Stimulated activated CD4-positive, alpha-beta T cell treated with anti-CD3 and anti-CD28 coated beads, Interleukin-12 subunit alpha, Interleukin-12 subunit beta, amount 100 ng/mL, for 4 hours (primary cell): ENCODE measurements at regions not wholly inside any gene's neighbourhood (a gene's known extent, or its start where the extent isn't known, plus 50 kb on each side); places are given as distances from the start of the nearest gene placed in this dataset.

Experiments used
- DNase-seq: peaks from one replicate; pipeline ENCODE4 v3.0.0-alpha.2; 2020

DNA sequence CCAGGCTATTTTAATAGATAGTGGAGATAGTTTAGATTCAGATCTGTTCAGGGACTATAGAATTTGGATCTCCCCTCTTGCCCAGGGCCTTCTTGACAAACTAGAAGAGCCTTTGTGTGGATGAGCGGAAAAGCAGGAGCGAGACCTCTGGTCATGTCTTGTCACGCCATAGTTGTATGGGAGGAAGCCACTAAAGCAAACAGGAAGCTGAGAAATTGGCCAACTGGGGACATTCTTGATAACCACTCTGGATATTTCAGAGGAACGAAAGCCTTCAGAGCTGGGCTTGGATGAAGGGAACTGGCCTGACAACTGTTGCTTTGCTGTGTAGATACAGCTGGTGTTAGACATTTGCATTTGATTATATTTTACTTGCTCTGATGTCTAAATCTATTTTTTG lies 54.1 kb upstream of the EXOC2 start:
- DNase-seq, result no peak

- no peak for DNase-seq
These were observed 51.9 kb upstream of the EXOC2 start for GRCh38 chr6:744666-745353.

- DNase-seq, result no peak
These were observed 50.6 kb upstream of the EXOC2 start for GRCh38 chr6:743320-744096.
